GM19099 (cell line): ENCODE measurements at regions not wholly inside any gene's neighbourhood (a gene's known extent, or its start where the extent isn't known, plus 50 kb on each side); places are given as distances from the start of the nearest gene placed in this dataset.

Source experiments
- POLR2A ChIP-seq: IDR thresholded peaks from 3 replicates; pipeline ENCODE4 v1.6.1; 2011; ENCODE audit warnings: low read depth; ENCODE audit not compliant: insufficient read length; ENCODE audit errors: extremely low read depth

- no peak for TF ChIP-seq POLR2A
Observed at GRCh38 chr2:7974936-7975335, 706.9 kb upstream of the ID2 start.

GRCh38 chr2:7976206-7976605, 705.6 kb upstream of the ID2 start:
- TF ChIP-seq POLR2A, result no peak

- no peak for TF ChIP-seq POLR2A
Observed at GRCh38 chr2:7977981-7978380, 703.9 kb upstream of the ID2 start.

GRCh38 chr2:7982054-7982453, 699.8 kb upstream of the ID2 start:
- TF ChIP-seq POLR2A, result no peak

GRCh38 chr2:7983451-7983850, 698.4 kb upstream of the ID2 start:
- no peak for TF ChIP-seq POLR2A

- TF ChIP-seq POLR2A, result no peak
Observed at GRCh38 chr2:7983912-7984311, 697.9 kb upstream of the ID2 start.

GRCh38 chr2:7984693-7985353, 697.0 kb upstream of the ID2 start:
- no peak for TF ChIP-seq POLR2A

GRCh38 chr2:7986431-7986830, 695.4 kb upstream of the ID2 start:
- no peak for TF ChIP-seq POLR2A

- no peak for TF ChIP-seq POLR2A
Observed at GRCh38 chr2:7987992-7988391, 693.9 kb upstream of the ID2 start.

GRCh38 chr2:7988440-7988839, 693.4 kb upstream of the ID2 start:
- no peak for TF ChIP-seq POLR2A

GRCh38 chr2:7989823-7990222, 692.0 kb upstream of the ID2 start:
- no peak for TF ChIP-seq POLR2A

- no peak for TF ChIP-seq POLR2A
Observed at GRCh38 chr2:7992612-7993602, 688.9 kb upstream of the ID2 start.

GRCh38 chr2:7994397-7994951, 687.4 kb upstream of the ID2 start:
- no peak for TF ChIP-seq POLR2A

- TF ChIP-seq POLR2A, result no peak
Observed at GRCh38 chr2:7997279-7997678, 684.6 kb upstream of the ID2 start.

- no peak for TF ChIP-seq POLR2A
Observed at GRCh38 chr2:7999683-8000476, 682.0 kb upstream of the ID2 start.
